ENCODE measurements at regions not wholly inside any gene's neighbourhood (a gene's known extent, or its start where the extent isn't known, plus 50 kb on each side); places are given as distances from the start of the nearest gene placed in this dataset.

DNA sequence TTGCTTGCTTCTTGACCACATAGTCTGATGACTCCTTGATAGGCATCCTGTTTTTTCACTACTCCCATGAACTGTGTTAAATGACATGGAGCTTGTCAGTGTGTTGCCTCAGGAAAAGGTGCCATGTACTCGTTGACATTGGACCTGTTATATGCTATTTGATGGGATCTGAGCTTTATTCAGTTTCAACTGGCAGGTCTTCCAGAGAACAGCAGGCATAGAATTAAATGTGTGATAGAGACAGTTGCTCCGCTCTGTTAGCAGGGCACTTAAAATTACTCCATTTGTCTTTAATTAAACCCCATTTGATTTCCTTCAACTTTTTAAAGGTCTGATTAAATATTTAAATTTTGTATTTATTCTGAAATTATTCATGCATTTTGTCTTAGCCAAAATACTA is 189.7 kb upstream of the ADGRL4 start:
- TF ChIP-seq, protein P1, sequence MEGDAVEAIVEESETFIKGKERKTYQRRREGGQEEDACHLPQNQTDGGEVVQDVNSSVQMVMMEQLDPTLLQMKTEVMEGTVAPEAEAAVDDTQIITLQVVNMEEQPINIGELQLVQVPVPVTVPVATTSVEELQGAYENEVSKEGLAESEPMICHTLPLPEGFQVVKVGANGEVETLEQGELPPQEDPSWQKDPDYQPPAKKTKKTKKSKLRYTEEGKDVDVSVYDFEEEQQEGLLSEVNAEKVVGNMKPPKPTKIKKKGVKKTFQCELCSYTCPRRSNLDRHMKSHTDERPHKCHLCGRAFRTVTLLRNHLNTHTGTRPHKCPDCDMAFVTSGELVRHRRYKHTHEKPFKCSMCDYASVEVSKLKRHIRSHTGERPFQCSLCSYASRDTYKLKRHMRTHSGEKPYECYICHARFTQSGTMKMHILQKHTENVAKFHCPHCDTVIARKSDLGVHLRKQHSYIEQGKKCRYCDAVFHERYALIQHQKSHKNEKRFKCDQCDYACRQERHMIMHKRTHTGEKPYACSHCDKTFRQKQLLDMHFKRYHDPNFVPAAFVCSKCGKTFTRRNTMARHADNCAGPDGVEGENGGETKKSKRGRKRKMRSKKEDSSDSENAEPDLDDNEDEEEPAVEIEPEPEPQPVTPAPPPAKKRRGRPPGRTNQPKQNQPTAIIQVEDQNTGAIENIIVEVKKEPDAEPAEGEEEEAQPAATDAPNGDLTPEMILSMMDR (IDR thresholded peaks at IDR 0.05 in 8 of 11, conservative IDR thresholded peaks at IDR 0.05 in 3 of 11): no peak
- TF ChIP-seq POLR2A (IDR thresholded peaks at IDR 0.05) (no peak), POLR2AphosphoS5 (IDR thresholded peaks at IDR 0.05) (no peak)
